ENCODE measurements at regions not wholly inside any gene's neighbourhood (a gene's known extent, or its start where the extent isn't known, plus 50 kb on each side); places are given as distances from the start of the nearest gene placed in this dataset.
A peak's percentile ranks its signal among the peaks of the same experiment; 100 is the strongest.

GRCh38 chr4:4594285-4594920 lies 52.6 kb upstream of the STX18 start:
- DNase-seq = no peak

GRCh38 chr4:4593596-4594284 lies 51.9 kb upstream of the STX18 start:
- peak; percentile 44 for DNase-seq

GRCh38 chr4:4592414-4592813 lies 50.6 kb upstream of the STX18 start:
- DNase-seq = no peak

Data from NCI-H69 (cell line).